Astrocyte (in vitro differentiated cells and primary cell): ENCODE measurements at regions not wholly inside any gene's neighbourhood (a gene's known extent, or its start where the extent isn't known, plus 50 kb on each side); places are given as distances from the start of the nearest gene placed in this dataset.

ENCODE experiments used
- CTCF ChIP-seq: IDR thresholded peaks from 2 replicates; pipeline ENCODE4 v1.5.1; 2011; ENCODE audit warnings: low read depth, mild to moderate bottlenecking, inconsistent platforms, low read length, moderate library complexity; ENCODE audit not compliant: insufficient read depth
- EZH2 ChIP-seq: IDR thresholded peaks from 2 replicates; pipeline ENCODE4 v1.6.1; 2012; ENCODE audit warnings: mild to moderate bottlenecking, low read length, inconsistent platforms; ENCODE audit not compliant: insufficient read depth

- TF ChIP-seq CTCF (no peak), EZH2 (no peak)
Observed at GRCh38 chr5:164580155-164580554, 1074.7 kb downstream of the MAT2B start.
